Neural cell (in vitro differentiated cells): ENCODE measurements at regions not wholly inside any gene's neighbourhood (a gene's known extent, or its start where the extent isn't known, plus 50 kb on each side); places are given as distances from the start of the nearest gene placed in this dataset.

Experiments used
- H2AFZ ChIP-seq: fragments of 200-600, 300-800 bp; sonication (generic), shearing (Covaris generic); 2 replicates; pipeline ENCODE4 v1.6.0; 2014; ENCODE audit warnings: low read depth, mild to moderate bottlenecking, antibody characterized with exemption, low read length, moderate library complexity
- H3F3A ChIP-seq: fragments of 200-600 bp; shearing (Covaris generic); 2 replicates; pipeline ENCODE4 v1.6.1; 2016; ENCODE audit warnings: mild to moderate bottlenecking, moderate library complexity, mixed read lengths, antibody characterized with exemption, low read length; ENCODE audit not compliant: insufficient read depth, poor library complexity, severe bottlenecking
- H3K27ac ChIP-seq: fragments of 200-600, 300-800 bp; sonication (generic), shearing (Covaris generic); 2 replicates; pipeline ENCODE4 v1.5.1; 2014; ENCODE audit warnings: mild to moderate bottlenecking, low read length, moderate library complexity
- H3K27me3 ChIP-seq: fragments of 300-800, 200-600 bp; sonication (generic), shearing (Covaris generic); 2 replicates; pipeline ENCODE4 v1.6.0; 2014; ENCODE audit warnings: mild to moderate bottlenecking, low read depth, low read length, moderate library complexity; ENCODE audit not compliant: insufficient read depth
- H3K36me3 ChIP-seq: fragments of 300-800, 200-600 bp; sonication (generic), shearing (Covaris generic); 2 replicates; pipeline ENCODE4 v1.5.1; 2014; ENCODE audit warnings: mild to moderate bottlenecking, antibody characterized with exemption, low read length, moderate library complexity; ENCODE audit not compliant: insufficient read depth
- H3K4me2 ChIP-seq: fragments of 300-800, 200-600 bp; sonication (generic), shearing (Covaris generic); 2 replicates; pipeline ENCODE4 v1.6.0; 2014; ENCODE audit warnings: mild to moderate bottlenecking, low read length
- H3K4me3 ChIP-seq: fragments of 300-800, 200-600 bp; sonication (generic), shearing (Covaris generic); 2 replicates; pipeline ENCODE4 v1.5.1; 2014; ENCODE audit warnings: mild to moderate bottlenecking, low read length, moderate library complexity
- H3K79me2 ChIP-seq: fragments of 200-600 bp; shearing (Covaris generic); replicated peaks from 2 replicates; pipeline ENCODE4 v1.6.0; 2014; ENCODE audit warnings: mild to moderate bottlenecking, low read length, moderate library complexity; ENCODE audit not compliant: insufficient read depth
- H3K9ac ChIP-seq: fragments of 300-800, 200-600 bp; sonication (generic), shearing (Covaris generic); 2 replicates; pipeline ENCODE4 v1.6.1; 2016; ENCODE audit warnings: mild to moderate bottlenecking, low read length, mixed read lengths
- H3K9me2 ChIP-seq: fragments of 200-600 bp; shearing (Covaris generic); 2 replicates; pipeline ENCODE4 v1.6.1; 2016; ENCODE audit warnings: mild to moderate bottlenecking, low read length, mixed read lengths; ENCODE audit not compliant: insufficient read depth
- H3K9me3 ChIP-seq: fragments of 200-600, 300-800 bp; sonication (generic), shearing (Covaris generic); 2 replicates; pipeline ENCODE4 v1.6.1; 2016; ENCODE audit warnings: mild to moderate bottlenecking, mixed run types, low read length, moderate library complexity, mixed read lengths
- H4K20me1 ChIP-seq: fragments of 200-600 bp; shearing (Covaris generic); 2 replicates; pipeline ENCODE4 v1.6.1; 2016; ENCODE audit warnings: mild to moderate bottlenecking, mixed run types; ENCODE audit not compliant: insufficient read depth
- CTCF ChIP-seq: fragments of 450-650 bp; IDR thresholded peaks from 2 replicates; pipeline ENCODE4 v1.5.1; 2014; ENCODE audit warnings: antibody characterized with exemption, mild to moderate bottlenecking, moderate library complexity; ENCODE audit not compliant: poor library complexity, severe bottlenecking
- EP300 ChIP-seq: fragments of 450-650 bp; conservative IDR thresholded peaks from 2 replicates; pipeline ENCODE4 v1.6.1; 2014; ENCODE audit warnings: antibody characterized with exemption, mild to moderate bottlenecking, moderate library complexity; ENCODE audit not compliant: poor library complexity, severe bottlenecking
- EZH2 ChIP-seq: fragments of 200-600, 300-800 bp; shearing (Covaris generic), sonication (generic); IDR thresholded peaks from 2 replicates; pipeline ENCODE4 v1.6.1; 2014; ENCODE audit warnings: antibody characterized with exemption, low read length, borderline replicate concordance, mild to moderate bottlenecking; ENCODE audit not compliant: insufficient read depth, poor library complexity, severe bottlenecking
- MXI1 ChIP-seq: fragments of 450-650 bp; conservative IDR thresholded peaks from 2 replicates; pipeline ENCODE4 v1.6.1; 2014; ENCODE audit warnings: antibody characterized with exemption, mild to moderate bottlenecking; ENCODE audit not compliant: poor library complexity, severe bottlenecking
- POLR2AphosphoS5 ChIP-seq: IDR thresholded peaks from 2 replicates; pipeline ENCODE4 v1.6.1; 2012
- RAD21 ChIP-seq: fragments of 450-650 bp; conservative IDR thresholded peaks from 2 replicates; pipeline ENCODE4 v1.6.1; 2014; ENCODE audit warnings: antibody characterized with exemption, mild to moderate bottlenecking, moderate library complexity
- REST ChIP-seq: IDR thresholded peaks from 2 replicates; pipeline ENCODE4 v1.6.1; 2012; ENCODE audit warnings: borderline replicate concordance
- SMC3 ChIP-seq: fragments of 450-650 bp; conservative IDR thresholded peaks from 2 replicates; pipeline ENCODE4 v1.6.1; 2014; ENCODE audit warnings: antibody characterized with exemption, mild to moderate bottlenecking, moderate library complexity; ENCODE audit not compliant: poor library complexity
- TAF1 ChIP-seq: IDR thresholded peaks from 2 replicates; pipeline ENCODE4 v1.6.1; 2012; ENCODE audit warnings: low read depth

GRCh38 chr4:104716584-104716983 is 221.9 kb upstream of the CXXC4 start:
- H3K79me2 ChIP-seq, result no peaks in the 10 kb centered on the region
- TF ChIP-seq EP300 (no peak), REST (no peak), SMC3 (no peak), EZH2 (no peak), TAF1 (no peak), CTCF (no peak), RAD21 (no peak), MXI1 (no peak), POLR2AphosphoS5 (no peak)
- no peaks in the 10 kb centered on the region for H3K9me2 ChIP-seq
- H3K4me3 ChIP-seq, result no peak overlapping the region
- no peaks in the 10 kb centered on the region for H3K36me3 ChIP-seq
- no peak overlapping the region for H3K9ac ChIP-seq
- H3F3A ChIP-seq, result no peaks in the 10 kb centered on the region
- no peaks in the 10 kb centered on the region for H4K20me1 ChIP-seq
- H3K9me3 ChIP-seq, result no peaks in the 10 kb centered on the region
- H2AFZ ChIP-seq, result no peak overlapping the region
- H3K4me2 ChIP-seq, result no peak overlapping the region
- no peak overlapping the region for H3K27ac ChIP-seq
- no peaks in the 10 kb centered on the region for H3K27me3 ChIP-seq

GRCh38 chr4:104719539-104720230 is 225.0 kb upstream of the CXXC4 start:
- Histone ChIP-seq H3K4me2 (no peak overlapping the region), H3K4me3 (no peak overlapping the region), H3K9me3 (no peaks in the 10 kb centered on the region), H3K79me2 (no peaks in the 10 kb centered on the region), H4K20me1 (no peaks in the 10 kb centered on the region), H3K9me2 (no peaks in the 10 kb centered on the region), H3K9ac (no peak overlapping the region), H3K27me3 (no peaks in the 10 kb centered on the region), H3K36me3 (no peaks in the 10 kb centered on the region), H3F3A (no peaks in the 10 kb centered on the region), H2AFZ (no peak overlapping the region), H3K27ac (no peak overlapping the region)
- TF ChIP-seq EZH2 (no peak), CTCF (no peak), POLR2AphosphoS5 (no peak), TAF1 (no peak), MXI1 (no peak), RAD21 (no peak), EP300 (no peak), SMC3 (no peak), REST (no peak)
